ENCODE measurements at regions not wholly inside any gene's neighbourhood (a gene's known extent, or its start where the extent isn't known, plus 50 kb on each side); places are given as distances from the start of the nearest gene placed in this dataset.
A peak's percentile ranks its signal among the peaks of the same experiment; 100 is the strongest.

- no peak for DNase-seq (ENCODE audit: low read depth)
- no peak for TF ChIP-seq CTCF (conservative IDR thresholded peaks at IDR 0.05; ENCODE audit: low read depth, low read length)
- no peak overlapping the region for H3K4me3 ChIP-seq (ENCODE audit: low read depth, low read length)
These were observed 486.0 kb upstream of the CHRM3 start for GRCh38 chr1:238900334-238900865.

- no peak for DNase-seq (ENCODE audit: low read depth)
- TF ChIP-seq CTCF (conservative IDR thresholded peaks at IDR 0.05; ENCODE audit: low read depth, low read length) = no peak
- H3K4me3 ChIP-seq (ENCODE audit: low read depth, low read length) = no peak overlapping the region
These were observed 487.5 kb upstream of the CHRM3 start for GRCh38 chr1:238898856-238899255.

- DNase-seq (ENCODE audit: low read depth) = no peak
- H3K4me3 ChIP-seq (ENCODE audit: low read depth, low read length) = no peak overlapping the region
- no peak for TF ChIP-seq CTCF (conservative IDR thresholded peaks at IDR 0.05; ENCODE audit: low read depth, low read length)
These were observed 490.5 kb upstream of the CHRM3 start for GRCh38 chr1:238895911-238896310.

- no peak overlapping the region for H3K4me3 ChIP-seq (ENCODE audit: low read depth, low read length)
- TF ChIP-seq CTCF (conservative IDR thresholded peaks at IDR 0.05; ENCODE audit: low read depth, low read length) = no peak
- DNase-seq (ENCODE audit: low read depth) = peak; percentile 27
These were observed 493.8 kb upstream of the CHRM3 start for GRCh38 chr1:238892612-238893011.

- no peak for DNase-seq (ENCODE audit: low read depth)
- TF ChIP-seq CTCF (conservative IDR thresholded peaks at IDR 0.05; ENCODE audit: low read depth, low read length) = no peak
- H3K4me3 ChIP-seq (ENCODE audit: low read depth, low read length) = no peak overlapping the region
These were observed 524.9 kb upstream of the CHRM3 start for GRCh38 chr1:238861342-238862066.

- TF ChIP-seq CTCF (conservative IDR thresholded peaks at IDR 0.05; ENCODE audit: low read depth, low read length) = no peak
- DNase-seq (ENCODE audit: low read depth) = no peak
- no peak overlapping the region for H3K4me3 ChIP-seq (ENCODE audit: low read depth, low read length)
These were observed 552.4 kb upstream of the CHRM3 start for GRCh38 chr1:238833919-238834318.

- no peak for DNase-seq (ENCODE audit: low read depth)
- no peak for TF ChIP-seq CTCF (conservative IDR thresholded peaks at IDR 0.05; ENCODE audit: low read depth, low read length)
- H3K4me3 ChIP-seq (ENCODE audit: low read depth, low read length) = no peak overlapping the region
These were observed 554.3 kb upstream of the CHRM3 start for GRCh38 chr1:238832106-238832505.

Measured in epithelial cell of proximal tubule (primary cell).